ENCODE measurements at regions not wholly inside any gene's neighbourhood (a gene's known extent, or its start where the extent isn't known, plus 50 kb on each side); places are given as distances from the start of the nearest gene placed in this dataset.

DNA sequence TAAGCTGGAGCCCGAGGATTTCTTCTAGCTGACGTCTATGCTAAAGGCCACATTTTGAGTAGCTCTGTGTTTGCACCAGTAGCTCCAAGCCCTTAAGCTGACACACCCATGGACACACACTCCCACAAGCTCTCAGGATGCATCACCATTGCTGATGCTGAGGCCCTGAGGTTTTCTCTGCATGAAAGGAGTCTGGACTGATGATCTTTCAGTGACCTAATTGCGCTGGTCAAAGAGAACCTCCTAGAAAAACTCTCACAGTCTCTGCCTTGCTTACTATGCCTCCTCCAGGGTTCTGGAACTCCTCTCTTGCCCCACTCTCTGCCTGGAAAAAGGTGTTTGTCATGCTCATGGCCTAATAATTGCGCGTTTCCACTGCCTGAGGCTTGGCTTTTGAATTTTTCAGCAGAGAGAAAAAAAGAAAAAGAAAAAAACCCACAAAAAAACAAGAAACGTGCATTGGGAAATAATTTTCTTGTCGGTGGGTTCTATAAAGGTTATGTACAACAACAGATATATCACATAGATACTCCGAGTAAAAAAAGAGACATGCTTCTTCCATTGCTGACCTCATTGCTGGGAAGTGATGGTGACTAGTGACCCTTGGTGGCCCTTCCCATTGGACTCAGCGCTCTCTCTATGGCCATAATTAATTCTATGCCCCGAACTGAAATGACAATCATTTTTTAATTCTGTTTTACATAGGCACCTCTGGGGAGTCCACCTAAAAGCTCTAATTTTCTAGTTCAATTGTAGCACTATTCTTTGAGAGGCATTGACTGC, 297.0 kb downstream of the TDRD15 start:
- TF ChIP-seq CTCF (IDR thresholded peaks at IDR 0.05) (no peak), HOXB5 (CRISPR knock-in tag; IDR thresholded peaks at IDR 0.05) (no peak), CEBPB (IDR thresholded peaks at IDR 0.05) (no peak), FOSL2 (IDR thresholded peaks at IDR 0.05) (no peak), FOSL2 (CRISPR knock-in tag; IDR thresholded peaks at IDR 0.05) (no peak), POLR2A (IDR thresholded peaks at IDR 0.05; ENCODE audit: low read length) (no peak), PHF8 (IDR thresholded peaks at IDR 0.05; ENCODE audit: borderline replicate concordance, low read depth) (no peak), KDM1A (IDR thresholded peaks at IDR 0.05; ENCODE audit: low read depth) (no peak), HOXA7 (CRISPR knock-in tag; IDR thresholded peaks at IDR 0.05) (no peak)
- TF ChIP-seq, protein P1, sequence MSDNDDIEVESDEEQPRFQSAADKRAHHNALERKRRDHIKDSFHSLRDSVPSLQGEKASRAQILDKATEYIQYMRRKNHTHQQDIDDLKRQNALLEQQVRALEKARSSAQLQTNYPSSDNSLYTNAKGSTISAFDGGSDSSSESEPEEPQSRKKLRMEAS (IDR thresholded peaks at IDR 0.05), result no peak
- TF ChIP-seq, protein P2, sequence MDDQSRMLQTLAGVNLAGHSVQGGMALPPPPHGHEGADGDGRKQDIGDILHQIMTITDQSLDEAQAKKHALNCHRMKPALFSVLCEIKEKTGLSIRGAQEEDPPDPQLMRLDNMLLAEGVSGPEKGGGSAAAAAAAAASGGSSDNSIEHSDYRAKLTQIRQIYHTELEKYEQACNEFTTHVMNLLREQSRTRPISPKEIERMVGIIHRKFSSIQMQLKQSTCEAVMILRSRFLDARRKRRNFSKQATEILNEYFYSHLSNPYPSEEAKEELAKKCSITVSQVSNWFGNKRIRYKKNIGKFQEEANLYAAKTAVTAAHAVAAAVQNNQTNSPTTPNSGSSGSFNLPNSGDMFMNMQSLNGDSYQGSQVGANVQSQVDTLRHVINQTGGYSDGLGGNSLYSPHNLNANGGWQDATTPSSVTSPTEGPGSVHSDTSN (IDR thresholded peaks at IDR 0.05), result no peak
- TF ChIP-seq, protein P3, sequence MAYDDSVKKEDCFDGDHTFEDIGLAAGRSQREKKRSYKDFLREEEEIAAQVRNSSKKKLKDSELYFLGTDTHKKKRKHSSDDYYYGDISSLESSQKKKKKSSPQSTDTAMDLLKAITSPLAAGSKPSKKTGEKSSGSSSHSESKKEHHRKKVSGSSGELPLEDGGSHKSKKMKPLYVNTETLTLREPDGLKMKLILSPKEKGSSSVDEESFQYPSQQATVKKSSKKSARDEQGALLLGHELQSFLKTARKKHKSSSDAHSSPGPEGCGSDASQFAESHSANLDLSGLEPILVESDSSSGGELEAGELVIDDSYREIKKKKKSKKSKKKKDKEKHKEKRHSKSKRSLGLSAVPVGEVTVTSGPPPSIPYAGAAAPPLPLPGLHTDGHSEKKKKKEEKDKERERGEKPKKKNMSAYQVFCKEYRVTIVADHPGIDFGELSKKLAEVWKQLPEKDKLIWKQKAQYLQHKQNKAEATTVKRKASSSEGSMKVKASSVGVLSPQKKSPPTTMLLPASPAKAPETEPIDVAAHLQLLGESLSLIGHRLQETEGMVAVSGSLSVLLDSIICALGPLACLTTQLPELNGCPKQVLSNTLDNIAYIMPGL (CRISPR knock-in tag; IDR thresholded peaks at IDR 0.05; ENCODE audit: borderline replicate concordance), result no peak
